ENCODE measurements at regions not wholly inside any gene's neighbourhood (a gene's known extent, or its start where the extent isn't known, plus 50 kb on each side); places are given as distances from the start of the nearest gene placed in this dataset.

- no peaks in the 10 kb centered on the region for H3F3A ChIP-seq (ENCODE audit: insufficient read depth, low read depth)
- CTCF ChIA-PET, result interaction anchor here (0.6 kb wide), 1 partner anchor 653 kb away, joined by 3 read pairs; no protein-coding TSS in a partner anchor
- no peaks in the 10 kb centered on the region for H3K79me2 ChIP-seq (ENCODE audit: low read depth)
- no peaks in the 10 kb centered on the region; the same call in 1 of the 2 replicates for H3K9me2 ChIP-seq (ENCODE audit: insufficient read depth)
- no peak overlapping the region for H3K27ac ChIP-seq
- intact Hi-C loops (cut with micrococcal nuclease; ENCODE audit: unreplicated experiment), result loop anchor here (5.0 kb wide), 1 partner anchor 705 kb away; no protein-coding TSS in a partner anchor
- no peaks in the 10 kb centered on the region for H3K36me3 ChIP-seq (ENCODE audit: low read depth)
- H3K4me2 ChIP-seq, result no peak overlapping the region
- BruUV-seq (replicated peaks), result no TSS peak
- H3K4me1 ChIP-seq (replicated peaks; ENCODE audit: insufficient read depth), result no peaks in the 10 kb centered on the region
- no peak overlapping the region for H2AFZ ChIP-seq
- H3K27me3 ChIP-seq (ENCODE audit: insufficient read depth, low read depth), result no peaks in the 10 kb centered on the region
- TF ChIP-seq, protein P1, sequence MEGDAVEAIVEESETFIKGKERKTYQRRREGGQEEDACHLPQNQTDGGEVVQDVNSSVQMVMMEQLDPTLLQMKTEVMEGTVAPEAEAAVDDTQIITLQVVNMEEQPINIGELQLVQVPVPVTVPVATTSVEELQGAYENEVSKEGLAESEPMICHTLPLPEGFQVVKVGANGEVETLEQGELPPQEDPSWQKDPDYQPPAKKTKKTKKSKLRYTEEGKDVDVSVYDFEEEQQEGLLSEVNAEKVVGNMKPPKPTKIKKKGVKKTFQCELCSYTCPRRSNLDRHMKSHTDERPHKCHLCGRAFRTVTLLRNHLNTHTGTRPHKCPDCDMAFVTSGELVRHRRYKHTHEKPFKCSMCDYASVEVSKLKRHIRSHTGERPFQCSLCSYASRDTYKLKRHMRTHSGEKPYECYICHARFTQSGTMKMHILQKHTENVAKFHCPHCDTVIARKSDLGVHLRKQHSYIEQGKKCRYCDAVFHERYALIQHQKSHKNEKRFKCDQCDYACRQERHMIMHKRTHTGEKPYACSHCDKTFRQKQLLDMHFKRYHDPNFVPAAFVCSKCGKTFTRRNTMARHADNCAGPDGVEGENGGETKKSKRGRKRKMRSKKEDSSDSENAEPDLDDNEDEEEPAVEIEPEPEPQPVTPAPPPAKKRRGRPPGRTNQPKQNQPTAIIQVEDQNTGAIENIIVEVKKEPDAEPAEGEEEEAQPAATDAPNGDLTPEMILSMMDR (conservative IDR thresholded peaks at IDR 0.05), result no peak
- no peak for TF ChIP-seq EZH2 (IDR thresholded peaks at IDR 0.05; ENCODE audit: low read depth)
- H3K4me3 ChIP-seq, result no peak overlapping the region
- H4K20me1 ChIP-seq (ENCODE audit: insufficient read depth), result no peaks in the 10 kb centered on the region
- POLR2A ChIA-PET (ENCODE audit: unreplicated experiment), result no interaction called here
- H3K9me3 ChIP-seq (ENCODE audit: insufficient read depth, low read depth), result no peaks in the 10 kb centered on the region
- no peak for DNase-seq
Measured at GRCh38 chr4:89586864-89587263, 250.1 kb downstream of the SNCA start.

DNA sequence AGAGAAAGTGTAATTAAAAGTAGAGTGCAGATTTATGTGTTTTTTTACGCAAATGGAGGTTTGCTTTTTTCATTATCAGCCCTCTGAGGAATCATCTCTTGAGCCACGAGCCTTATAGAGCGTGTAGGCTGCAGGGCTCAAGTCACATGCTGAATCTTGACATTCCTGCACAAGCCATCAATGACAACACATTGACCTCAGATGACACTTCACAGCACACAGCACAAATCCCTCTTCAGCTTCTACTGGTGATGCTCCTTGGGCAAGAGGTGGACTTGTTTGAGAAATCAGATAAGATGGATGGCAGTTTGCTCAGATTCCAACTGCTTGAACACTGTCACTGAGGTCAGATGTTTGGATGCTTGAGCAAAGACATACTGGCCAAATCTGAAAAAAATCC, 250.6 kb downstream of the SNCA start:
- Histone ChIP-seq H3K9me3 (ENCODE audit: insufficient read depth, low read depth) (no peaks in the 10 kb centered on the region), H3K4me2 (no peak overlapping the region), H3K79me2 (ENCODE audit: low read depth) (no peaks in the 10 kb centered on the region), H3K4me1 (replicated peaks; ENCODE audit: insufficient read depth) (no peaks in the 10 kb centered on the region), H3K9me2 (ENCODE audit: insufficient read depth) (no peaks in the 10 kb centered on the region; the same call in 1 of the 2 replicates), H3K36me3 (ENCODE audit: low read depth) (no peaks in the 10 kb centered on the region), H3F3A (ENCODE audit: insufficient read depth, low read depth) (no peaks in the 10 kb centered on the region), H2AFZ (no peak overlapping the region), H3K4me3 (no peak overlapping the region), H3K27me3 (ENCODE audit: insufficient read depth, low read depth) (no peaks in the 10 kb centered on the region), H4K20me1 (ENCODE audit: insufficient read depth) (no peaks in the 10 kb centered on the region), H3K27ac (no peak overlapping the region)
- TF ChIP-seq, protein P1 (conservative IDR thresholded peaks at IDR 0.05), result no peak
- TF ChIP-seq EZH2 (IDR thresholded peaks at IDR 0.05; ENCODE audit: low read depth), result no peak
- no peak for DNase-seq
- ChIA-PET POLR2A (ENCODE audit: unreplicated experiment) (no interaction called here), CTCF (no interaction called here)
- BruUV-seq (replicated peaks), result no TSS peak
- intact Hi-C loops (cut with micrococcal nuclease; ENCODE audit: unreplicated experiment), result loop anchor here (5.0 kb wide), 1 partner anchor 706 kb away; no protein-coding TSS in a partner anchor

GRCh38 chr4:89582756-89583505, 254.0 kb downstream of the SNCA start:
- POLR2A ChIA-PET (ENCODE audit: unreplicated experiment), result no interaction called here

More at GRCh38 chr4:89582756-89583505, 254.0 kb downstream of the SNCA start:
- Histone ChIP-seq H3K79me2 (ENCODE audit: low read depth) (no peaks in the 10 kb centered on the region), H4K20me1 (ENCODE audit: insufficient read depth) (no peaks in the 10 kb centered on the region), H3K4me2 (no peak overlapping the region), H3K36me3 (ENCODE audit: low read depth) (no peaks in the 10 kb centered on the region), H3K9me3 (ENCODE audit: insufficient read depth, low read depth) (no peaks in the 10 kb centered on the region), H3K27ac (no peak overlapping the region), H3K27me3 (ENCODE audit: insufficient read depth, low read depth) (no peaks in the 10 kb centered on the region), H3F3A (ENCODE audit: insufficient read depth, low read depth) (no peaks in the 10 kb centered on the region), H3K4me3 (no peak overlapping the region), H2AFZ (no peak overlapping the region), H3K9me2 (ENCODE audit: insufficient read depth) (no peaks in the 10 kb centered on the region; the same call in 1 of the 2 replicates), H3K4me1 (replicated peaks; ENCODE audit: insufficient read depth) (no peaks in the 10 kb centered on the region)
- intact Hi-C loops (cut with micrococcal nuclease; ENCODE audit: unreplicated experiment), result no loop called here
- no peak for DNase-seq
- TF ChIP-seq, protein P1 (conservative IDR thresholded peaks at IDR 0.05), result no peak
- TF ChIP-seq EZH2 (IDR thresholded peaks at IDR 0.05; ENCODE audit: low read depth), result no peak
- CTCF ChIA-PET, result no interaction called here
- BruUV-seq (replicated peaks), result no TSS peak
